HG02840 (cell line): ENCODE measurements at regions not wholly inside any gene's neighbourhood (a gene's known extent, or its start where the extent isn't known, plus 50 kb on each side); places are given as distances from the start of the nearest gene placed in this dataset.

ENCODE experiments used
- ATAC-seq: cut with Tn5 transposase; IDR thresholded peaks from one replicate; pipeline ENCODE4 v1.9.1; 2021; ENCODE audit warnings: mild to moderate bottlenecking, moderate library complexity, moderate number of reproducible peaks; ENCODE audit not compliant: unreplicated experiment, low FRiP score

DNA sequence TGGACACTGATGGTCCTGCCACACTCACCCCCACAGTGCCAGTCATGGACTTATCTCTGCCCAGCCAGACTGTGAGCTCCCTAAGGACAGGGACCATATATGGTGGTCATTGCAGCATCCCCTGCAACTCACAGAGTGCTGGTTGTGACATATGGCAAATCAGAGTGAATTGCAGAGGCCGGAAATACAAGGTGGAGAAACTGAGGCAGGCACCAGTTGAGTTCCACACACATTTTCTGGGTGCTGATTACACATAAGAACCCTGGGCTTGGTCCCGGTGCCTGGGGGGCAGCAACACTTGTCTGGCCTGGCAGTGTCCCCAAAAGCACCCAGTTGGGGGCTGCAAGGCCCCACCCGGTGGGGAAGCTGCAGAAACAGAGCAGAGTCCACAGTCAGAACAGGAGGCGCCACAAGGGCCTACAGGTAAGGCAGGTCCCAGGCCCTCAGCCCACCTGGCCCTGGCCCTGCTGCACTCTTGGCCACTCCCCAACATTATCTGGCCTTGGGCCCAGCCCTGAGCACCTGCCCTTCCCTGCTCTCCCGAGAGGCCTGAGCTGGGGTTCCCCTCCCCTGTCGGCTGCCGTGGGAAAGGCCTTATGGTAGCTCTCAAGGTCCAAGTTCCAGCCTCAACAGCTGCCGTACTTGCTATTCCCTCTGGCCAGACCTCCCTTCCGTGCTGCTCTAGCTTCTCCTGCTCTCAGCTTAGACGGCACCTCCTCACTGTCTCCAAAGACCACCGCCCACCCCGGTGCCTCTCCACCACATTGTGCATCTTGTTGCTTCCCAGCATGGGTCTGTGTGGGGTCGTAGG, 140.8 kb upstream of the PTPN1 start:
- no peak for ATAC-seq

GRCh38 chr20:50370036-50370566, 140.1 kb upstream of the PTPN1 start:
- no peak for ATAC-seq

DNA sequence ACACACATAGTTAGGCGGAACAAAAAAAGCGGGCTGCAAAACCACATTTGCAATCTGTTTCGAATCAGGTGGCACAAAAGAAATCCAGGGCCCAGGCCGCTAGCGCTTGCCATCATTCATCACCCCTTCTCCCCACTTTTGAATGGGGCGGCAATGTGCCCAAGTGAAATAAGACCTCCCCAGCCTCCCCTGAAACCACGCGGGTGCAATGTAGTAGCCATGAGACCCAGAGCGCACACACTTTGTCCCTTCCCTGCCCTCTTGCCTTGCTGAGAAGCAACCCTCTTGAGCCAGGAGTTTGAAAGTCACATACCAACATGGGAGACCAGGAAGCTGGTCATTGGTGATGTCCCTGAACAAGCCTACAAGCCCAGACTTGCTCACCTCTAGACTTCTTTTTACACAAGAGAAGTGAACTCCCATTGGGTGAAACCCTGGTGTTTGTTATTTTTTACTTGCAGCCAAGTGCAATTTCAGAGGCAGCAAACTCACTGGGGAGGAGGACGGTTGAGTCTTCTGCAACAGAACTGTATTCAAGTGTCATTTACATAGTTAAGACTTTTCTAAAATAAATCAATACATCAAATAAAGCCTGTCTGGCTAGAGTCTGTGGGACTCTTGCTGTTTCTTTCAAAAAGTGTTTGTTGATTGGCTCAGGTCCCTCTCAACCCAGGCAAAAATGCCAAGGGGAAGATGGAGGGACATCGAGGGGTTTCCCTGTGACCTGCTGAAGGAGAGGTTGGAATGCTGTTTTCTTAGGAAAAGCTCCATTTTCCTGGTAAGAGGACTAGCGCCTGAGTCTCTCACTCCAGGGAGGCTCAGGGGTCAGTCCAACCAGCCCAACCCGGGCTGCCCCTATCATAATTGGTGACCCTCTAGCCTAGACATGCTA, 138.1 kb upstream of the PTPN1 start:
- no peak for ATAC-seq

- no peak for ATAC-seq
Observed at GRCh38 chr20:50372770-50373088, 137.5 kb upstream of the PTPN1 start.

DNA sequence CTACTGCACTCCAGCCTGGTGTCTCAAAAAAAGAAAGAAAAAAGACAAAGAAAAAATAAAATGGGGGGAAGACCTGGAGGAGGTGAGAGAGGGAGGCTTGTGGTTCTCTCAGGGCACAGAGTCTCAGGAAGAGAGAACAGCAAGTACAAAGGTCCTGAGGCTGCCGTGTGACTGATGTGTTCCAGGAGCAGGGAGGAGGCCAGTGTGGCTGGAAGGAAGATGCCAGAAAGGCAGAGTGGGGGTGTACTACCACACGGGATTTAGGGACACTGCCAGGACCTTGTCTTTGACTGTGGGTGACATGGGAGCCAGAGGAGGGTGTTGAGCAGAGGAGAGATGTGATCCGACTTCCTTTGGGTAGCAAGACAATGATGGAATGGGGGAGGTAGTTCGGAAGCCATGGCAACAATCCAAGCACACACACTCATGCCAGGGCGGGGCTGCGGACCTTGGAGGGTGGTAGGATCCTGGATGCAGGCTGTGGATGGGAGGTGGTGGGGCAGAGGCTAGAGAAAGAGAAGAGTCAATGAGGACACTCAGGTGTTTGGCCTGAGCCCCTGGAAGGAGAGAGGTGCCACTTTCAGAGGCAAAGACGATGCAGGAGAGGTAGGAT, 136.4 kb upstream of the PTPN1 start:
- ATAC-seq = no peak

DNA sequence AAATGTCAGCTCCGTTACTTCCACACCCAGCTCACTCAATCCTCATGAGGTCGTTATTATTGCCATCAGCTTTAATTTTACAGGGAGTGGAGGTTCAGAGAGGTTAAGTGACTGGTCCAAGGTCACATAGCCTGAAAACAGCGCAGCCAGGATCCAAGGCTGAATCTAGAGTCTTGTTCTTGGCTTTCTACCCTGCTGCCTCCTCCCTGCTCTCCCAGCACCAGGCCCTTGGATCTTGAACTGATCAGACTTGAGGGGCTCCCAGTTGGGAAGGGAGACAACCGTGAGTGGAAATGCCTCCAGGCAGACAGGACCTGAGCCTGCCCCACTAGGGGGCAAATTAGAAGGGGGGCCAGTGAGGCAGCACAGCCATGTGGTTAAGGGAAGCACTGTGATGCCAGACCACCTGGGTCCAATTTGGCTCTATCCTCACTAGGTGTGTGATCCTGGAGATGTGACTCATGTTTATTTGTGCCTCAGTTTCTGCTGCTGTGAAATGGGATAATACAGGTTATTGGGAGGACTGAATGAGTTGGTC, 135.6 kb upstream of the PTPN1 start:
- no peak for ATAC-seq

- ATAC-seq = no peak
Observed at GRCh38 chr20:50376179-50376887, 133.8 kb upstream of the PTPN1 start.

GRCh38 chr20:50376888-50377459, 133.2 kb upstream of the PTPN1 start:
- ATAC-seq = no peak

DNA sequence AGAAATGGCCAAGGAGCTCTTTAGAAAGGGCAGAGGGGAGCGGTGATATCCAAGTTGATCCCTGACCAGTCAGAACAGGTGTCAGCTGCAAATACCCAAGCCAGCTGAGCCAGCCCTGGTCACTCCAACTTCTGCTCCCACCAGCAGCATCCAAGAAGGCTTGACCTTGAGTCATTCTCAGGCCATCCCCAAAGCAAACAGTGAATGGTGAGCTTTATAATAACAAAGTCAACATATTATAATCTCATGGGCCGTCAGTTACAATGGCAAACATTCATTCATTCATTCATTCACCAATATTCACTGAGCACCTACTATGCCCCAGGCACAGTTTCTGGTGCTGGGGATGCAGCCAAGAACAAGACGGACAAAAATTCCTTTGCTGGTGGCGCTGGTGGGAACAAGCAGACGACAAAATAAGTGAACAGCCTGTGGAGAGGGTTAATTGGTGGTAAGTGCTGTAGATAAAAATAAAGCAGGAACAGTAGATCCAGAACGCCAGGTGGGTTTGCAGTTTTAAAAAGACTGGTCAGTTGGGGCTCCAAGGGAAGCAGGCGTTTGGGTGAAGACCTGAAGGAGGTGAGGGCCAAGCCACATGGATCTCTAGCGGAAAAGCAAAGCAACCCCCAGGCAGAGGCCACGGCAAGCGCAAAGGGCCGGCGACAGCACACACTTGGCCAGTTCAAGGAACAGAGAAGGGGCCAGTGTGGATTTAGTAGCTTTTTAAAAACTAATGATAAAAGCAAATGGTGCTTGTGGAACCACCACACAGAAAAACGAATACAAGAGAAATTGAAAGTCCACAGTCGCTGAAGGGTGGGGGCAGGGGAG, 131.8 kb upstream of the PTPN1 start:
- no peak for ATAC-seq

GRCh38 chr20:50379049-50379990, 130.9 kb upstream of the PTPN1 start:
- no peak for ATAC-seq

DNA sequence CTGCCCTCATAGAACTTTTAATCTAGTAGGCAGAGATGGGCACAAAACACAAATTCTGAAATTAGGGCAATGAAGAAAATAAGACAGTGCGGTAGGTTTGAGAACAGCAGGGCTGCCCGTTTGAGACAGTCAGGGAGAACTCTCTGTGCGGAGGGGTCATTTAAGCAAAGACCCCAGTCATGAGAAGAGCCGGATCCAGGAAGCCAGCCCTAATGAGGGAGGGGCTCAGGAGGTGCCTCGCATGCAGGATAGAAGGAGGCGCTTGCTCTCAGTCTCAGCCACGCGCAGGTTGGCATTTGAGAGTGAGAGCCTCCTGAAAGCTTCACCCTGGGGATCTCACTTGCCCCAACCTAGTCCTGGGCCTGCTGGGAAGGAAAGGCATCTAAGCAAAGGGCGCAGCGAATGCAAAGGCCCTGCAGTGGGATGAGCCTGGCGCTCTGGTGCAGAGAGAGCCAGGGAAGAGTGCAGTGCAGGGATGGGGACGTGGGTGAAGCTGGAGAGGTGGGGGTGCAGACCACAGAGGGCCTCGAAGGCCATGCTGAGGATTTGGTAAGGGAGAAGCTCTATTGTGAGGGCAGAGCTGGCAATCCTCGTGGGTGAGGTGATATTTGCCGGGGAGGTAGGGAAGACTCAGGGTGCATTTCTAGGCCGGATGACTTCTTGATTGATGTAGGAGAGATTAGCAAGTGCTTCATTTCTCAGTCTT, 130.0 kb upstream of the PTPN1 start:
- ATAC-seq = no peak

GRCh38 chr20:50380697-50381040, 129.5 kb upstream of the PTPN1 start:
- no peak for ATAC-seq

DNA sequence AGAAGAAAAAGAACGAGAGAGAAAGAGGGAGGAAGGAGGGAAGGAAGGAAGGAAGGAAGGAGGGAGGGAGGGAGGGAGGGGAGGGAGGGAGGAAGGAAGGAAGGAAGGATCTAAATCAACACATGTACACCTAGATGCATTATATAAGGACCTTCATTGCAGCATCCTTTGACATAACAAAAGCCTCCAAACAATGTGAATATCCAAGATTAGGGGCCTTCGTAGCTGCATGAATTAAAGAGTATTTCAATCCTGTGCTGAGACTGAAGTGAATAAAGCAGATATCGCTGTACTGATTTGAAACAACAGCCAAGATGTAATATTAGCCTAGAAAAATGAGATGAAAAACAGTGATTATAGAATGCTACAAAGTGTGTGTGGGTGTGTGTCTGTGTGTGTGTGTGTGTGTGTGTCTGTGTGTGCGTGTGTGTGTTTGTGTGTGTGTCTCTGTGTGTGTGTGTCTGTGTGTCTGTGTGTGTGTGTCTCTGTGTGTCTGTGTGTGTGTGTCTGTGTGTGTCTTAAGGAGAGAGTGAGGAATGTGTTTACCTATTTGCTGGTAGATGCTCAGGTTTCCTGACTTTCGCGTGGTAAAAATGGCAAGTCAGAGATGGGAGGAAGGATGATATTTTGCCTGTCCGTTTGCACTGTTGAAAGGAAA, 129.0 kb upstream of the PTPN1 start:
- no peak for ATAC-seq

GRCh38 chr20:50381771-50382593, 128.2 kb upstream of the PTPN1 start:
- no peak for ATAC-seq

DNA sequence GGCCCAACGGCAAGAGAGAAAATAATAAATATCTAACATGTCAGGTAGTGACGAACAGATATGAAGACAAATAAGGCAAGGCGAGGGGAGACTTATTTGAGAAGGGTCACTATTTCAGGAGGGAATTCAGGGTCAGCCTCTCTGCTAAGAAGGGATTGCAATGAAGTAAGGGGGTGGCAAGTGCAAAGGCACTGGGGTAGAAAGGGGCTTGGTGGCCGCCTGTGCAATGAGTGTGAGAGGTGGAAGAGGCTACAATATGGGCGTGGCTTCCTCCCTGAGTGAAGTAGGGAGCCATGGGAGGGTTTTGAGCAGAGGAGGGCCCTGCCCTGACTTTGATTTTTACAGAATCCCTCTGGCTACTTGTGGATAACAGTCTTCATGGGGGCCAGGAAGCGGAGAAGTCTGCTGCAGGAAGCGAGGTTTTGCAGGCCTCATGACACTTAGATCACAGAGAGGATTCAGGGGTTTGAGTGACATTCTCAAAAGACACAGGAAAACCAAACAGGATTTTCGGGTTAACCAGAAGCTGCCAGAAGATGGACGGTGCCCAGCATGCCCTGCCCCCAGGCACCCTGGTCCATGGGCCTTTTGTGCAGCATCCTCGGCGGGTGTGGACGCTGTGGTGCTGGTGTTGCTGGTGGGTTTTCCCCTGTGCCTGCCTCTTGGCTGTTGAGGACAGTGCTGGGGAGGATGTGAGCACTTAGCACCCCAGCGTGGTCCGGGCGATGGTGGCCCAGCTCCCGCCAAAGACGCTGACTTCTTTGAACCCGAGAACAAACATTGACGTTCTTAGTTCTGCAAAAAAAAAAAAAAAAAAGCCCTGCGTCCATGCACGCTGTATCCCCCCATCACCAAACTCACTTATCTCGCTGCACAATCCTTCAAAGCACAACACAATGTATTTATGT, 124.2 kb upstream of the PTPN1 start:
- no peak for ATAC-seq
